T-helper 1 cell treated with Interleukin-12 subunit alpha and Interleukin-12 subunit beta and Interleukin-4 antibody, amounts not matched to agents 30 ng/mL and 1 ng/mL, for 36 hours (primary cell): ENCODE measurements at regions not wholly inside any gene's neighbourhood (a gene's known extent, or its start where the extent isn't known, plus 50 kb on each side); places are given as distances from the start of the nearest gene placed in this dataset.

Experiments used
- intact Hi-C: fragments of 100-400 bp; cut with micrococcal nuclease; formaldehyde crosslinking; loops from one replicate; pipeline ENCODE4 v1.15.1; 2024

GRCh38 chr11:19294444-19294843, 53.7 kb upstream of the E2F8 start:
- intact Hi-C loops, result no loop called here

GRCh38 chr11:19291064-19291463, 50.3 kb upstream of the E2F8 start:
- intact Hi-C loops, result no loop called here
